HEK293T (cell line): ENCODE measurements at regions not wholly inside any gene's neighbourhood (a gene's known extent, or its start where the extent isn't known, plus 50 kb on each side); places are given as distances from the start of the nearest gene placed in this dataset.

Experiments
- BHLHE40 ChIP-seq: fragments of 450-650 bp; IDR thresholded peaks from 2 replicates; pipeline ENCODE4 v1.6.1; 2016; ENCODE audit warnings: mild to moderate bottlenecking, moderate library complexity, borderline replicate concordance
- CTBP1 ChIP-seq: fragments of 450-650 bp; IDR thresholded peaks from 2 replicates; pipeline ENCODE4 v1.6.1; 2016; ENCODE audit warnings: borderline replicate concordance
- FOXM1 ChIP-seq: fragments of 450-650 bp; IDR thresholded peaks from 2 replicates; pipeline ENCODE4 v1.6.1; 2017; ENCODE audit warnings: mild to moderate bottlenecking, borderline replicate concordance
- HDGF ChIP-seq: fragments of 450-650 bp; IDR thresholded peaks from 2 replicates; pipeline ENCODE4 v1.6.1; 2017; ENCODE audit warnings: antibody characterized with exemption, borderline replicate concordance
- L3MBTL2 ChIP-seq: fragments of 450-650 bp; conservative IDR thresholded peaks from 2 replicates; pipeline ENCODE4 v1.6.1; 2016; ENCODE audit warnings: mild to moderate bottlenecking
- SP1 ChIP-seq: fragments of 450-650 bp; IDR thresholded peaks from 2 replicates; pipeline ENCODE4 v1.6.1; 2017
- TARDBP ChIP-seq: fragments of 450-650 bp; IDR thresholded peaks from 2 replicates; pipeline ENCODE4 v1.6.1; 2016
- ZNF384 ChIP-seq: fragments of 450-650 bp; IDR thresholded peaks from 2 replicates; pipeline ENCODE4 v1.6.1; 2016

DNA sequence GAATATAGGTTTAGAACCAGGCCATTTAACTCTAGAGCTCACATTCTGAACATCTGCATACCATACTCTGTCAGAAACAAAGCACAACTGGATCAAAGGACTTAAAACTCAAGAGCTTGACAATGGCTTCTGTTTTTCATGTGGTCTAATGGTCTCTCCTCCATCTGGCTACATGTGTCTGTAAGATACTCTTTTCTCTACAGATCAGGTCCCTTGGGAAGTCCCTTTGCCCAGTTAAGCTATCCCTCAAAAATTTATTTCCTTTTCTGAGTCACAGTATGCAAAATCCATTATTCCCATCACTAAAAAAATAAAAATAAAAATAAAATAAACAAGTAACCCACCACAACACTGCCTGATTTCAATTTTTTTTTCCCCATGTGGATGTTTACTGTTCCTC is 357.0 kb upstream of the PRMT6 start:
- no peak for TF ChIP-seq TARDBP
- TF ChIP-seq BHLHE40: no peak
- no peak for TF ChIP-seq SP1
- TF ChIP-seq FOXM1: no peak
- TF ChIP-seq ZNF384: no peak
- no peak for TF ChIP-seq L3MBTL2
- TF ChIP-seq CTBP1: no peak
- no peak for TF ChIP-seq HDGF
